ENCODE measurements at regions not wholly inside any gene's neighbourhood (a gene's known extent, or its start where the extent isn't known, plus 50 kb on each side); places are given as distances from the start of the nearest gene placed in this dataset.

DNA sequence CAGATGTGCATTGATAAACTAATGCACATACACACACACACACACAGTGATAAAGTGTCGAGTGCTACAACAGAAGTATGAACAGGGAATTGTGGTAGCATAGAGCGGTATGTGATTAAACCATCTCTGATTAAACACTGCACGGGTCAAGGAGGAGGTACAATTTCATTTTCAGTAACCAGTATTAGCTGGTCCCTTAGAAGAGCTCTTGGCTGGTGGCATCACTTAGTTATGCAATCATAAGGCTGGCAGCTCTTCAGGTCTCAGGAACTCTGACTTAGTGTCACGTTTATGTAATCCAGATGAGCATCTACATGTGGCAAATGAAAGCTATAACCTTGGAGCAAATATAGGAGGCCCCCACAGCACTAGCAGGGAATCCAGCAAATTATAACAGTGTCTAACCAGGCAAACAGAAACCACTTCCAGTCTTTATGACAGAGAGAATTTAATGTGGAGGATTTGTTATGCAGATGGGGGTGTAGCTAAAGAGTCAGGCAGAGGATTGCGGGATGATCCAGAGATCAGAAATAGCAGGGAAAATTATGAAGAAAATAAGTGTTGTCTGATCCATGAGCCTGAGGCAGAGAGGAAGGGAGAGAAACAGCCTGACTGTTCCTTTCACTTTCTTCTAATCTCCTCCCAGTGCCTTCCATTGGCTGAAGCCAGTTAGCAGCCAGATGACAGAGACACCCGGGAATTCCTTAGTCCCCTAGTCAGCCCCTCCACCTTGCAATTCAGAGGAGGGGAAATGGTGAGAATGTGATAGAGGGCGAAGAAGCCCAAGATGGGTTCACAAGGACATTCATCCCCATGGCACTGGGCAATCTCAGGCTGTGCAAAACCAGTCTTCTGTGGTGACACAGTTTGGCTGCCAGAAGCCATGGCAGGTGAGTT lies 533.1 kb upstream of the TENM4 start:
- no peak for TF ChIP-seq NFIC (IDR thresholded peaks at IDR 0.05)
- TF ChIP-seq CEBPB (IDR thresholded peaks at IDR 0.05), result no peak
- TF ChIP-seq RAD21 (IDR thresholded peaks at IDR 0.05; ENCODE audit: low read depth), result no peak
- TF ChIP-seq TCF12 (IDR thresholded peaks at IDR 0.05; ENCODE audit: low read depth), result no peak
- no peak for TF ChIP-seq FOXM1 (IDR thresholded peaks at IDR 0.05; ENCODE audit: borderline replicate concordance, low read depth)
- TF ChIP-seq ZBTB7A (IDR thresholded peaks at IDR 0.05; ENCODE audit: low read depth), result no peak

DNA sequence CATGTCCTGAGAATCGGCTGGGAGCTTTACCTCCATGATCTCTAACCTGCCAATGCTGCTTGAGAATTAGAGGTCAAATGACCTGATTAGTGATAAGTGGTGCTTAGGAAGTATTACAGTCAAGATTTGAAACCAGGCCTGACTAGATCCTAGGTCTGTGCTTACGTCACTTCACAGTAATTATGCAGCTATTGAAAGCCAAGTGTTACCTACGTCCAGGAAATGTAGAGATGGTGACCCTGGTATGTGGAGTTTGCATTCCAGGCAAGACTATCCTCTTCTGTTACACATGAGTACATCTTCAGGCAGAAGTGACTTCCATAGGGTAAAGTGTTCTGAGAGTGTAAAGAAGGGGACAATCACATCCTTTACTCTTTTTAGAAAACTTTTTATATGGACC lies 530.4 kb upstream of the TENM4 start:
- TF ChIP-seq TAF1 (IDR thresholded peaks at IDR 0.05; ENCODE audit: low read depth), result no peak
- TF ChIP-seq, protein P1, sequence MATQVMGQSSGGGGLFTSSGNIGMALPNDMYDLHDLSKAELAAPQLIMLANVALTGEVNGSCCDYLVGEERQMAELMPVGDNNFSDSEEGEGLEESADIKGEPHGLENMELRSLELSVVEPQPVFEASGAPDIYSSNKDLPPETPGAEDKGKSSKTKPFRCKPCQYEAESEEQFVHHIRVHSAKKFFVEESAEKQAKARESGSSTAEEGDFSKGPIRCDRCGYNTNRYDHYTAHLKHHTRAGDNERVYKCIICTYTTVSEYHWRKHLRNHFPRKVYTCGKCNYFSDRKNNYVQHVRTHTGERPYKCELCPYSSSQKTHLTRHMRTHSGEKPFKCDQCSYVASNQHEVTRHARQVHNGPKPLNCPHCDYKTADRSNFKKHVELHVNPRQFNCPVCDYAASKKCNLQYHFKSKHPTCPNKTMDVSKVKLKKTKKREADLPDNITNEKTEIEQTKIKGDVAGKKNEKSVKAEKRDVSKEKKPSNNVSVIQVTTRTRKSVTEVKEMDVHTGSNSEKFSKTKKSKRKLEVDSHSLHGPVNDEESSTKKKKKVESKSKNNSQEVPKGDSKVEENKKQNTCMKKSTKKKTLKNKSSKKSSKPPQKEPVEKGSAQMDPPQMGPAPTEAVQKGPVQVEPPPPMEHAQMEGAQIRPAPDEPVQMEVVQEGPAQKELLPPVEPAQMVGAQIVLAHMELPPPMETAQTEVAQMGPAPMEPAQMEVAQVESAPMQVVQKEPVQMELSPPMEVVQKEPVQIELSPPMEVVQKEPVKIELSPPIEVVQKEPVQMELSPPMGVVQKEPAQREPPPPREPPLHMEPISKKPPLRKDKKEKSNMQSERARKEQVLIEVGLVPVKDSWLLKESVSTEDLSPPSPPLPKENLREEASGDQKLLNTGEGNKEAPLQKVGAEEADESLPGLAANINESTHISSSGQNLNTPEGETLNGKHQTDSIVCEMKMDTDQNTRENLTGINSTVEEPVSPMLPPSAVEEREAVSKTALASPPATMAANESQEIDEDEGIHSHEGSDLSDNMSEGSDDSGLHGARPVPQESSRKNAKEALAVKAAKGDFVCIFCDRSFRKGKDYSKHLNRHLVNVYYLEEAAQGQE (IDR thresholded peaks at IDR 0.05; ENCODE audit: low read depth), result no peak
- TF ChIP-seq CEBPB (IDR thresholded peaks at IDR 0.05), result no peak

DNA sequence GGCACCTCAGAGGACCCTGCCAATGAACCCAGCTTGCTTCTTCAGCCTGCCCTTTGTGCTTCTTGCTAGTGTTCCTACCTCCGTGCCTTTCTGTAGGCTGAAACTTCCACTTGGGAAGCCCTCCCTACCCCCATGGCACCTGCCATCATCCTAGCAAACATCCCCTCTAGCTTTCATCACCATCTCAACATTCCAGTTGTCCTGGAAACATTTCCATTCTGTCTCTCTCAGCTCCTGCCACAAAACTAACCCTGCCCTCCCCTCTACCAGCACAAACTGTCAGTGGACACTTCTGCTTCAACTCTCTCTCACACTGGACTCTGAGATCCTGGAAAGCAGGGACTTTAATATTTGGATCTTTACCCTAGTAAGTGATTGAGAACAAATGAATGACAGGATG lies 525.8 kb upstream of the TENM4 start:
- TF ChIP-seq TAF1 (IDR thresholded peaks at IDR 0.05; ENCODE audit: low read depth) (no peak), FOXM1 (IDR thresholded peaks at IDR 0.05; ENCODE audit: borderline replicate concordance, low read depth) (no peak), NFIC (IDR thresholded peaks at IDR 0.05) (no peak), RAD21 (IDR thresholded peaks at IDR 0.05; ENCODE audit: low read depth) (no peak), EP300 (IDR thresholded peaks at IDR 0.05; ENCODE audit: borderline replicate concordance) (no peak), ZBTB7A (IDR thresholded peaks at IDR 0.05; ENCODE audit: low read depth) (no peak)
- TF ChIP-seq, protein P2, sequence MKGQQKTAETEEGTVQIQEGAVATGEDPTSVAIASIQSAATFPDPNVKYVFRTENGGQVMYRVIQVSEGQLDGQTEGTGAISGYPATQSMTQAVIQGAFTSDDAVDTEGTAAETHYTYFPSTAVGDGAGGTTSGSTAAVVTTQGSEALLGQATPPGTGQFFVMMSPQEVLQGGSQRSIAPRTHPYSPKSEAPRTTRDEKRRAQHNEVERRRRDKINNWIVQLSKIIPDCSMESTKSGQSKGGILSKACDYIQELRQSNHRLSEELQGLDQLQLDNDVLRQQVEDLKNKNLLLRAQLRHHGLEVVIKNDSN (IDR thresholded peaks at IDR 0.05), result no peak

DNA sequence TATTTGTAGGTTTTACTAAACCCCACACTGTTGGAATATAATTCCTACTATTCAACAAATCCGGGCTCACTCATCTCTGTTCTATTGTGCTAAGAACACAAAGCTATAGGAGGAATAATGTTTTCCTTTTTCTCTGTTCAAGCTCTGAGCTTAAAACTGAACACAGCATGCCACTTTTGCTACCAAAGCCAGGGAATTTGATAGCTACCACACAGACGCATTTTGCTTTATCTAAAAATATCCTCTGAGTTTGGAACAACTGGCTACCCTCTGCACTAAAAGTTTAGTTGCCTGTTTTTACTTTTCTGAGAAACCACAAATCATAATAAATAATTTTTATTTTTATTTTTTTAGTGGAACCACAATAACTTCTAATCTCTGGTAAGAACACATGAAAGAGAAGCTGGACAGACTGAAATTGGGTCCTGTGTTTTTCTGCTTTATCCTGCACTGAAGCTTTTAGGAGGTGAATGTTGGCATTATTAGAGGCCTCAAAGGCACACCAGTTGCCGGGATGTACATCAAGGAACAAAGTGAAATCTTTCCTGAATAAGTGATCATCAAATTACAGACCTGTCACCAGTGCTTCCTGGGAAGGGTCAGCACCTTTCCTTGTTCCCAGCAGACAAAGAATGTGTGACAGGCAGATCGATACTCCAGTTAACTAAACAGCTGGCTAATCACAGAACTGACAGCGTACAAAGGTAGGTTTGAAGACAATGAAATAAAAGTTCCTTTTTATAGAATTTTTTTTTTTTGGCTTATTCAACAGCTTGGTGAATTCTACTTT lies 523.2 kb upstream of the TENM4 start:
- TF ChIP-seq TCF12 (IDR thresholded peaks at IDR 0.05; ENCODE audit: low read depth) (no peak), CEBPB (IDR thresholded peaks at IDR 0.05) (no peak), EGR1 (IDR thresholded peaks at IDR 0.05) (no peak), ZBTB7A (IDR thresholded peaks at IDR 0.05; ENCODE audit: low read depth) (no peak), YY1 (IDR thresholded peaks at IDR 0.05; ENCODE audit: low read depth) (no peak), EP300 (IDR thresholded peaks at IDR 0.05; ENCODE audit: borderline replicate concordance) (no peak), TEAD4 (IDR thresholded peaks at IDR 0.05) (no peak), FOXM1 (IDR thresholded peaks at IDR 0.05; ENCODE audit: borderline replicate concordance, low read depth) (no peak), NFIC (IDR thresholded peaks at IDR 0.05) (no peak), RAD21 (IDR thresholded peaks at IDR 0.05; ENCODE audit: low read depth) (no peak), TAF1 (IDR thresholded peaks at IDR 0.05; ENCODE audit: low read depth) (no peak), CREB1 (IDR thresholded peaks at IDR 0.05; ENCODE audit: low read depth) (no peak)
- TF ChIP-seq, protein P3, sequence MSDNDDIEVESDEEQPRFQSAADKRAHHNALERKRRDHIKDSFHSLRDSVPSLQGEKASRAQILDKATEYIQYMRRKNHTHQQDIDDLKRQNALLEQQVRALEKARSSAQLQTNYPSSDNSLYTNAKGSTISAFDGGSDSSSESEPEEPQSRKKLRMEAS (IDR thresholded peaks at IDR 0.05), result no peak
- TF ChIP-seq, protein P2 (IDR thresholded peaks at IDR 0.05), result no peak
- TF ChIP-seq, protein P1 (IDR thresholded peaks at IDR 0.05; ENCODE audit: low read depth), result no peak

DNA sequence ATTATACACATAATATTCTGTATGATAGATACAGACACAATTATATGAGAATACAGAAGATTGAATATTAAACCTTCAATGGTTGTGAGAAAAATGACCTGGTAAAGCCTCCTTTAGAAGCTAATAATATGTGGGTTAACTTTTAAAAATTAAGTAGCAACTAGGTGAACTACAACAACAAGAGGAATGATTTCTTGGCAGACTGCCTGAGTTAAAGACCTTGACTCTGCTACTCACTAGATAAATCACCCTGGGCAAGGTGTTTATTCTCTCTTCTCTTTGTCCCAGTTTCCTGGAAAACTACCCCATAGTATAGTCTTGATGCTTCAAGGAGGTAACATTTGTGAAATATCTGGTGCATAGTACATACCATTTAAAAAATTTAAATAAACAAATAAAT lies 519.6 kb upstream of the TENM4 start:
- TF ChIP-seq TEAD4 (IDR thresholded peaks at IDR 0.05) (no peak), YY1 (IDR thresholded peaks at IDR 0.05; ENCODE audit: low read depth) (no peak)

DNA sequence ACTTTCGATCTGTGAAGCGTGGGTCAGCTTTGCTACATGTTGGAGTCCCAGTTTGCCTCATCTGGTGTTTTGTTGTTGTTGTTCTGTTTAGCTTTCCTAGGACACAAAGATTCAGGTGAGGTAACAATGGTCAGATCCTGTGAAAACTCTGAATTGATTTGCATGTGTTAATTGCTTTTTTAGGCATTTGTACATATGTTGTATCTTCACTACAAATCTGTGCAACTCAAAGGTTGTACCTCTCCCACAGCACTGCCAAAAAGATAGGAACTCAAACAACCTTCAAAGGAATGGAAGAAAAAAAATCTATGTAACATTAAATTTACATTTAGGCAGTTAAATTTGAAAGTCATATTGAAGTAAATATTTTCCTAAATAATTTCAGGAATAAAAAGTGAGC lies 518.5 kb upstream of the TENM4 start:
- TF ChIP-seq, protein P1 (IDR thresholded peaks at IDR 0.05; ENCODE audit: low read depth), result no peak
- TF ChIP-seq ZBTB7A (IDR thresholded peaks at IDR 0.05; ENCODE audit: low read depth) (no peak), TCF12 (IDR thresholded peaks at IDR 0.05; ENCODE audit: low read depth) (no peak), TAF1 (IDR thresholded peaks at IDR 0.05; ENCODE audit: low read depth) (no peak), FOXM1 (IDR thresholded peaks at IDR 0.05; ENCODE audit: borderline replicate concordance, low read depth) (no peak), CREB1 (IDR thresholded peaks at IDR 0.05; ENCODE audit: low read depth) (no peak), EP300 (IDR thresholded peaks at IDR 0.05; ENCODE audit: borderline replicate concordance) (no peak), NFIC (IDR thresholded peaks at IDR 0.05) (no peak), CEBPB (IDR thresholded peaks at IDR 0.05) (no peak), RAD21 (IDR thresholded peaks at IDR 0.05; ENCODE audit: low read depth) (no peak), TEAD4 (IDR thresholded peaks at IDR 0.05) (no peak), YY1 (IDR thresholded peaks at IDR 0.05; ENCODE audit: low read depth) (no peak), EGR1 (IDR thresholded peaks at IDR 0.05) (no peak)
- TF ChIP-seq, protein P3 (IDR thresholded peaks at IDR 0.05), result no peak
- TF ChIP-seq, protein P2 (IDR thresholded peaks at IDR 0.05), result no peak

Measured in Ishikawa (cell line).